A549 (cell line): ENCODE measurements at regions not wholly inside any gene's neighbourhood (a gene's known extent, or its start where the extent isn't known, plus 50 kb on each side); places are given as distances from the start of the nearest gene placed in this dataset.

ENCODE experiments used
- ATAC-seq, 2 experiments: fragments of 200-7000 bp in 1 of 2; fragments of >200 bp in 1 of 2; cut with Nextera tagmentation in 1 of 2; cut with Tn5 transposase in 1 of 2; 3 replicates each; pipeline versions ENCODE4 v1.8.0 to v1.9.1; 2018 to 2020; ENCODE audit warnings: mild to moderate bottlenecking in 1 of 2, moderate library complexity in 1 of 2
- CTCF ChIA-PET: fragments of 300-600 bp; sonication (Branson Sonifier 250); formaldehyde crosslinking; extraction: SDS; loops from one replicate; lab custom pipeline; 2021; ENCODE audit warnings: antibody characterized with exemption, inconsistent platforms; lab: Yijun Ruan, JAX
- POLR2A ChIA-PET: fragments of 350-600 bp; formaldehyde crosslinking; extraction: SDS; loops from one replicate; lab custom pipeline; 2021; ENCODE audit warnings: antibody characterized with exemption, inconsistent platforms; lab: Yijun Ruan, JAX
- DNase-seq, 2 experiments: peaks; one replicate each; pipeline versions ENCODE4 v3.0.0 to v3.0.0-alpha.2; 2011 to 2016; ENCODE audit warnings: low read depth in 1 of 2, low spot score in 1 of 2
- FAIRE-seq: peaks from 2 replicates; lab custom pipeline; 2011; peaks lifted over from hg19 to GRCh38; lab: Jason Lieb, UNC
- H3K27ac ChIP-seq, 2 experiments: fragments of >200 bp; sonication (Bioruptor Twin); formaldehyde crosslinking; 3 replicates each; pipeline ENCODE4 v1.5.1; 2016 to 2017
- H3K4me1 ChIP-seq: fragments of >200 bp; sonication (Bioruptor Twin); formaldehyde crosslinking; 3 replicates; pipeline ENCODE4 v1.6.1; 2016
- H3K4me2 ChIP-seq: fragments of >200 bp; sonication (Bioruptor Twin); formaldehyde crosslinking; 3 replicates; pipeline ENCODE4 v1.6.1; 2016
- H3K4me3 ChIP-seq: fragments of >200 bp; sonication (Bioruptor Twin); formaldehyde crosslinking; 3 replicates; pipeline ENCODE4 v1.5.1; 2016
- H3K9me3 ChIP-seq: fragments of >200 bp; sonication (Bioruptor Twin); formaldehyde crosslinking; 3 replicates; pipeline ENCODE4 v1.6.1; 2016
- ATOH8 ChIP-seq: fragments of 250-450 bp; sonication (Bioruptor Pico); IDR thresholded peaks from 2 replicates; pipeline ENCODE4 v1.5.0; 2020; ENCODE audit warnings: low read depth, mild to moderate bottlenecking, moderate library complexity
- CBX2 ChIP-seq: fragments of 200-600 bp; sonication (generic); IDR thresholded peaks from 2 replicates; pipeline ENCODE4 v1.6.1; 2016; ENCODE audit warnings: low read depth, mild to moderate bottlenecking, borderline replicate concordance
- CHD2 ChIP-seq: fragments of 150-350 bp; IDR thresholded peaks from 2 replicates; pipeline ENCODE4 v1.6.1; 2014; ENCODE audit warnings: low read length; ENCODE audit not compliant: partially characterized antibody
- EHMT2 ChIP-seq: fragments of 200-600 bp; sonication (generic); IDR thresholded peaks from 2 replicates; pipeline ENCODE4 v1.6.1; 2016; ENCODE audit warnings: antibody characterized with exemption, low read depth, mild to moderate bottlenecking, moderate library complexity
- FOSB ChIP-seq: fragments of 250-450 bp; sonication (Bioruptor Pico); IDR thresholded peaks from 2 replicates; pipeline ENCODE4 v1.5.0; 2020; ENCODE audit warnings: mild to moderate bottlenecking, moderate library complexity
- FOSL2 ChIP-seq, 2 experiments: fragments of 450-650 bp in 1 of 2; fragments of >200 bp in 1 of 2; sonication (Bioruptor Twin) in 1 of 2; formaldehyde crosslinking; IDR thresholded peaks; 2 replicates each; pipeline versions ENCODE4 v1.5.0 to v1.6.1; 2016 to 2020; ENCODE audit warnings: mild to moderate bottlenecking in 1 of 2, moderate library complexity in 1 of 2
- FOXS1 ChIP-seq: fragments of 250-450 bp; sonication (Bioruptor Pico); IDR thresholded peaks from 2 replicates; pipeline ENCODE4 v1.5.0; 2020; ENCODE audit warnings: mild to moderate bottlenecking, moderate library complexity
- GATA3 ChIP-seq: IDR thresholded peaks from 2 replicates; pipeline ENCODE4 v1.6.1; 2012; ENCODE audit warnings: borderline replicate concordance
- HDAC2 ChIP-seq: fragments of 200-600 bp; sonication (generic); IDR thresholded peaks from 2 replicates; pipeline ENCODE4 v1.6.1; 2016
- HOXA7 ChIP-seq: fragments of 250-450 bp; sonication (Bioruptor Pico); IDR thresholded peaks from 2 replicates; pipeline ENCODE4 v1.5.0; 2020; ENCODE audit warnings: mild to moderate bottlenecking, moderate library complexity
- JUN ChIP-seq, 2 experiments: fragments of >200 bp; sonication (Bioruptor Twin); formaldehyde crosslinking; IDR thresholded peaks; 2 replicates in 1 of 2; 3 replicates in 1 of 2; pipeline ENCODE4 v1.6.1; 2016 to 2017
- JUNB ChIP-seq: fragments of >200 bp; sonication (Bioruptor Twin); formaldehyde crosslinking; IDR thresholded peaks from 2 replicates; pipeline ENCODE4 v1.6.1; 2016
- KDM1A ChIP-seq: fragments of 200-600 bp; sonication (generic); IDR thresholded peaks from 2 replicates; pipeline ENCODE4 v1.6.1; 2016; ENCODE audit warnings: low read depth, mild to moderate bottlenecking
- MAFK ChIP-seq: fragments of 450-650 bp; IDR thresholded peaks from 2 replicates; pipeline ENCODE4 v1.6.1; 2014; ENCODE audit not compliant: partially characterized antibody
- MYC ChIP-seq: IDR thresholded peaks from 2 replicates; pipeline ENCODE4 v1.6.1; 2012; ENCODE audit warnings: mild to moderate bottlenecking, inconsistent platforms, low read length, improper control_type of control experiment, borderline replicate concordance
- NFE2L2 ChIP-seq: fragments of 150-350 bp; conservative IDR thresholded peaks from 2 replicates; pipeline ENCODE4 v1.6.1; 2014; ENCODE audit warnings: low read length
- NR3C1 ChIP-seq: fragments of >200 bp; sonication (Bioruptor Twin); formaldehyde crosslinking; IDR thresholded peaks from 3 replicates; pipeline ENCODE4 v1.6.1; 2017
- POLR2A ChIP-seq: IDR thresholded peaks from 2 replicates; pipeline ENCODE4 v1.6.1; 2012; ENCODE audit warnings: mild to moderate bottlenecking, low read length
- SMC3 ChIP-seq: fragments of >200 bp; sonication (Bioruptor Twin); formaldehyde crosslinking; IDR thresholded peaks from 3 replicates; pipeline ENCODE4 v1.6.1; 2018; ENCODE audit warnings: inconsistent platforms
- SREBF2 ChIP-seq: fragments of 450-650 bp; IDR thresholded peaks from 2 replicates; pipeline ENCODE4 v1.6.1; 2014; ENCODE audit warnings: mild to moderate bottlenecking, moderate library complexity
- TP53 ChIP-seq: fragments of 250-450 bp; sonication (Bioruptor Pico); IDR thresholded peaks from 2 replicates; pipeline ENCODE4 v1.5.0; 2021; ENCODE audit warnings: mild to moderate bottlenecking, moderate library complexity
- ZFP36 ChIP-seq: fragments of 450-650 bp; IDR thresholded peaks from 2 replicates; pipeline ENCODE4 v1.6.1; 2014; ENCODE audit warnings: borderline replicate concordance; ENCODE audit not compliant: partially characterized antibody
- WGBS: methylation state at CpG from one replicate; pipeline ENCODE4 v1.1.6; 2017; ENCODE audit errors: missing lambda C conversion rate; 5-methylcytosine and 5-hydroxymethylcytosine counted together
- TF ChIP-seq, protein P1 (sequence below): fragments of 150-350 bp; IDR thresholded peaks from 2 replicates; pipeline ENCODE4 v1.6.1; 2014; ENCODE audit warnings: low read depth, mild to moderate bottlenecking, low read length

DNA sequence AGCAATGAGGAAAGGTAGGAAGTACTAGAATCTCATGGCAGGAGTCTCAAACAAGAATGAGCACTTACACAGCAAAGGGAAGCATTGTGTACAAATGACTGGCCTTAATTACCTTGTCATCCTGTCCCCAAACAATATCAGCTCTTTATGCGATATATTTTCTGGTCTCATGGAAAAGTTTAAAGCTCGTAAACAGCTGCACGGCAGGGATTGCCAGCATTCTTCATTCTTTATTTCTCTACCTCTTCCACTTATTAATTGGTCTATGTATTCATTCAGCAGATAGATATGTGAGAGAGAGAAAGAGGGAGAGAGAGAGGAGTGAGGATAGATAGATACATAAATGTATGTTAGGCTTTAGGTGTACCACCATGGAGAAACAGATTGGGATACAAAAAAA lies 155.8 kb upstream of the FAT4 start:
- Histone ChIP-seq H3K4me3 (no peak overlapping the region), H3K4me2 (no peak overlapping the region)
- POLR2A ChIA-PET: no interaction called here
- TF ChIP-seq CBX2: no peak
- TF ChIP-seq, all 56 proteins: peak for 0
- no peak for DNase-seq
- no peak for ATAC-seq
- H3K4me1 ChIP-seq: no peaks in the 10 kb centered on the region
- no peak overlapping the region for H3K27ac ChIP-seq
- WGBS: 76% methylated on average over 3 of the region's 3 CpGs
- CTCF ChIA-PET: interaction anchor here (0.7 kb wide), 1 partner anchor 119 kb away, joined by 4 read pairs; no protein-coding TSS in a partner anchor
- H3K9me3 ChIP-seq: no peaks in the 10 kb centered on the region
- FAIRE-seq: no peak

DNA sequence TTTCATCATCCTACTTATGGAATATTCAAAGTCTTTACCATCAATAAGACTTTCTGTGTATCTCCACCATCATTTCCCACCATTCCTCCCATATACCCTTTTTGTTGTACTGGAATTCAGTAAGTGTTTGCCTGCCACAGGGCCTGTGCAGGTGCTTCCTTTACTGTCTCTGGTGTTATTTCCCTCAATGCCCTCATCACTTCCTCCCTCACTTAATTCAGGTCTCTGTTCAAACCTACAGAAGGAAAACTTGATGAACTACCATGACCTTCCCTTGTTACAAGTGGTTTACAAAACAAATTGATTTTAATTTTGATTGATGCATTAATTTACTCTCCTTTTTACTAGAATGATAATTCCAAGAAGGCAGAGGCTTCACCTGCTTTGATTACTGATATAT lies 159.5 kb upstream of the FAT4 start:
- TF ChIP-seq SMC3: no peak
- no peak for TF ChIP-seq SREBF2
- no peak for TF ChIP-seq POLR2A
- TF ChIP-seq TP53 (CRISPR knock-in tag): no peak
- no peak for TF ChIP-seq NR3C1
- no peak for TF ChIP-seq KDM1A
- TF ChIP-seq, protein P1, sequence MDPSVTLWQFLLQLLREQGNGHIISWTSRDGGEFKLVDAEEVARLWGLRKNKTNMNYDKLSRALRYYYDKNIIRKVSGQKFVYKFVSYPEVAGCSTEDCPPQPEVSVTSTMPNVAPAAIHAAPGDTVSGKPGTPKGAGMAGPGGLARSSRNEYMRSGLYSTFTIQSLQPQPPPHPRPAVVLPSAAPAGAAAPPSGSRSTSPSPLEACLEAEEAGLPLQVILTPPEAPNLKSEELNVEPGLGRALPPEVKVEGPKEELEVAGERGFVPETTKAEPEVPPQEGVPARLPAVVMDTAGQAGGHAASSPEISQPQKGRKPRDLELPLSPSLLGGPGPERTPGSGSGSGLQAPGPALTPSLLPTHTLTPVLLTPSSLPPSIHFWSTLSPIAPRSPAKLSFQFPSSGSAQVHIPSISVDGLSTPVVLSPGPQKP: no peak
- POLR2A ChIA-PET: no interaction called here

GRCh38 chr4:125140966-125141495 lies 173.7 kb upstream of the FAT4 start:
- whole genome bisulfite sequencing: 45% methylated on average over 4 of the region's 4 CpGs

More for the DNA sequence above, 159.5 kb upstream of the FAT4 start:
- no peaks in the 10 kb centered on the region for H3K4me1 ChIP-seq
- FAIRE-seq (no peak), DNase-seq (no peak), ATAC-seq (no peak)
- no peak overlapping the region for H3K27ac ChIP-seq
- H3K4me3 ChIP-seq: no peak overlapping the region
- CTCF ChIA-PET: no interaction called here
- H3K4me2 ChIP-seq: no peak overlapping the region
- H3K9me3 ChIP-seq: no peaks in the 10 kb centered on the region

GRCh38 chr4:125135652-125136051 lies 179.1 kb upstream of the FAT4 start:
- ChIA-PET CTCF (no interaction called here), POLR2A (no interaction called here)
- Histone ChIP-seq H3K4me1 (no peaks in the 10 kb centered on the region), H3K4me2 (no peak overlapping the region), H3K4me3 (no peak overlapping the region), H3K27ac (no peak overlapping the region), H3K9me3 (no peaks in the 10 kb centered on the region)
- TF ChIP-seq NFE2L2 (no peak), ATOH8 (CRISPR knock-in tag) (no peak), ZFP36 (no peak), HDAC2 (no peak), HOXA7 (CRISPR knock-in tag) (no peak)
- FAIRE-seq: no peak
- DNase-seq: no peak
- WGBS: 78% methylated on average over 2 of the region's 2 CpGs
- no peak for ATAC-seq

More at GRCh38 chr4:125140966-125141495, 173.7 kb upstream of the FAT4 start:
- Histone ChIP-seq H3K4me2 (no peak overlapping the region), H3K4me3 (no peak overlapping the region), H3K9me3 (no peaks in the 10 kb centered on the region), H3K4me1 (no peaks in the 10 kb centered on the region), H3K27ac (no peak overlapping the region)
- DNase-seq (no peak), ATAC-seq (no peak), FAIRE-seq (no peak)
- TF ChIP-seq MYC (no peak), CHD2 (no peak), ATOH8 (CRISPR knock-in tag) (no peak)
- ChIA-PET CTCF (no interaction called here), POLR2A (no interaction called here)

DNA sequence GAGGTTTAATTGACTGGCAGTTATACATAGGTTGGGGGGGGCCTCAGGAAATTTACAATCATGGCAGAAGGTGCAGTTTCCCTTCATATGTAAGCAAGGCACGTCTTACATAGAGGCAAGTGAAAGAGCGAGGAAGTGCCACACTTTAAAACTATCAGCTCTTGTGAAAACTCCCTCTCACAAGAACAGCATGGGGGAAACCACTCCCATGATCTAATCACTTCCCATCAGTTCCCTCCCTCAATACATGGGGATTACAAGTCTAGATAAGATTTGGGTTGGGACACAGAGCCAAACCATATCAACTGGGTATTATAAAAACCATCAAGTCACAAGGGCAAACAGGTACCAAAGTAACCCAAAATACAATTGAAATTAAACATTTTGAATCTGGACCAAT lies 182.0 kb upstream of the FAT4 start:
- no peak overlapping the region for H3K27ac ChIP-seq
- WGBS: 57% methylated on average over 2 of the region's 2 CpGs
- no peak for ATAC-seq

More for the DNA sequence above, 182.0 kb upstream of the FAT4 start:
- FAIRE-seq: no peak
- Histone ChIP-seq H3K4me3 (no peak overlapping the region), H3K4me2 (no peak overlapping the region), H3K9me3 (no peaks in the 10 kb centered on the region), H3K4me1 (no peaks in the 10 kb centered on the region)
- no peak for DNase-seq
- no peak for TF ChIP-seq JUN (IDR thresholded peaks at IDR 0.05)
- no peak for TF ChIP-seq CHD2
- TF ChIP-seq EHMT2: no peak
- no peak for TF ChIP-seq FOSL2 (IDR thresholded peaks at IDR 0.05)
- no peak for TF ChIP-seq FOSL2 (CRISPR knock-in tag; IDR thresholded peaks at IDR 0.05)
- TF ChIP-seq JUNB: no peak
- no peak for TF ChIP-seq FOSB
- TF ChIP-seq GATA3: no peak
- TF ChIP-seq FOXS1 (CRISPR knock-in tag): no peak
- TF ChIP-seq MAFK: no peak
- CTCF ChIA-PET: no interaction called here
- POLR2A ChIA-PET: no interaction called here
